K562 (cell line): ENCODE measurements at regions not wholly inside any gene's neighbourhood (a gene's known extent, or its start where the extent isn't known, plus 50 kb on each side); places are given as distances from the start of the nearest gene placed in this dataset.

ENCODE experiments used
- ATAC-seq: fragments of 200-7000 bp; cut with Tn5 transposase; 3 replicates; pipeline ENCODE4 v1.9.1; 2020; ENCODE audit warnings: moderate library complexity
- BruUV-seq: library from RNA; stranded (reverse); fragments of 400-500 nt; replicated peaks from 2 replicates; lab custom pipeline; 2021; lab: Mats Ljungman, UMichigan
- CTCF ChIA-PET: fragments of 300-600 bp; formaldehyde crosslinking; extraction: SDS; loops from one replicate; lab custom pipeline; 2021; ENCODE audit warnings: low intra/inter-chr PET ratio; lab: Yijun Ruan, JAX
- POLR2A ChIA-PET: fragments of 300-600, 350-650 bp; sonication (Branson Sonifier 250); formaldehyde crosslinking; extraction: SDS; loops from one replicate; lab custom pipeline; 2021; ENCODE audit warnings: antibody characterized with exemption, inconsistent platforms; lab: Yijun Ruan, JAX
- DNase-seq, 4 experiments: peaks; one replicate each; pipeline versions ENCODE4 v3.0.0 to v3.0.0-alpha.2; 2011 to 2018; ENCODE audit warnings: low spot score in 3 of 4, mixed read lengths in 3 of 4; ENCODE audit errors: extremely low read depth in 1 of 4
- FAIRE-seq: peaks from 2 replicates; lab custom pipeline; 2011; peaks lifted over from hg19 to GRCh38; lab: Jason Lieb, UNC
- H2AFZ ChIP-seq: 2 replicates; pipeline ENCODE4 v1.6.0; 2011; ENCODE audit warnings: low read depth, low read length, control low read depth, inconsistent platforms
- H3K27ac ChIP-seq: fragments of 200-600 bp; 3 replicates; pipeline ENCODE4 v1.8.0; 2011; ENCODE audit warnings: low read depth, mild to moderate bottlenecking, control low read depth, inconsistent platforms, low read length, moderate library complexity, mixed read lengths; ENCODE audit errors: extremely low read depth
- H3K27me3 ChIP-seq, 2 experiments: fragments of 300-600 bp in 1 of 2; 2 replicates in 1 of 2; 3 replicates in 1 of 2; pipeline versions ENCODE4 v1.6.0 to v1.8.0; 2011; ENCODE audit warnings: inconsistent platforms in 2 of 2, low read length in 2 of 2, mild to moderate bottlenecking in 1 of 2, mixed read lengths in 1 of 2, moderate library complexity in 1 of 2; ENCODE audit not compliant: control insufficient read depth in 2 of 2, insufficient read depth in 2 of 2
- H3K36me3 ChIP-seq: fragments of 300-600 bp; 3 replicates; pipeline ENCODE4 v1.8.0; 2011; ENCODE audit warnings: mild to moderate bottlenecking, low read length, inconsistent platforms; ENCODE audit not compliant: control insufficient read depth, insufficient read depth
- H3K4me1 ChIP-seq, 2 experiments: fragments of 200-600 bp in 1 of 2; replicated peaks in 1 of 2; 2 replicates in 1 of 2; 3 replicates in 1 of 2; pipeline versions ENCODE4 v1.5.1 to v1.8.0; 2011; ENCODE audit warnings: inconsistent platforms in 2 of 2, low read length in 2 of 2, mild to moderate bottlenecking in 1 of 2, mixed read lengths in 1 of 2, moderate library complexity in 1 of 2; ENCODE audit not compliant: control insufficient read depth in 2 of 2, insufficient read depth in 2 of 2
- H3K4me2 ChIP-seq: 2 replicates; pipeline ENCODE4 v1.6.1; 2011; ENCODE audit warnings: low read length, control low read depth, inconsistent platforms, mixed read lengths; ENCODE audit not compliant: insufficient read depth
- H3K4me3 ChIP-seq: fragments of 200-600 bp; sonication (generic), shearing (Covaris generic); 2 replicates; pipeline ENCODE4 v1.5.1; 2016; ENCODE audit warnings: control low read depth, inconsistent platforms
- H3K79me2 ChIP-seq: fragments of 200-600 bp; 3 replicates; pipeline ENCODE4 v1.8.0; 2011; ENCODE audit warnings: low read length, inconsistent platforms; ENCODE audit not compliant: control insufficient read depth, insufficient read depth
- H3K9ac ChIP-seq, 2 experiments: 2 replicates each; pipeline versions ENCODE4 v1.6.0 to v1.6.1; 2011; ENCODE audit warnings: low read depth in 2 of 2, low read length in 2 of 2, control low read depth in 1 of 2, inconsistent platforms in 1 of 2, mild to moderate bottlenecking in 1 of 2, mixed read lengths in 1 of 2; ENCODE audit not compliant: insufficient read depth in 1 of 2
- H3K9me1 ChIP-seq: one replicate; pipeline ENCODE4 v1.6.0; 2011; ENCODE audit warnings: inconsistent platforms, mild to moderate bottlenecking, low read length, moderate library complexity; ENCODE audit not compliant: control insufficient read depth, insufficient read depth
- H3K9me3 ChIP-seq: replicated peaks from 2 replicates; pipeline ENCODE4 v1.5.1; 2011; ENCODE audit warnings: low read depth, low read length, inconsistent platforms; ENCODE audit not compliant: control insufficient read depth, insufficient read depth
- H4K20me1 ChIP-seq: replicated peaks from 2 replicates; pipeline ENCODE4 v1.6.1; 2011; ENCODE audit warnings: low read length, inconsistent platforms, mixed read lengths; ENCODE audit not compliant: control insufficient read depth, insufficient read depth
- CBX8 ChIP-seq: fragments of 200-600 bp; sonication (generic); IDR thresholded peaks from 2 replicates; pipeline ENCODE4 v1.6.1; 2012; ENCODE audit warnings: borderline replicate concordance, mixed run types, low read depth, mild to moderate bottlenecking, moderate library complexity, mixed read lengths, low read length, control low read depth, inconsistent platforms; ENCODE audit not compliant: poor library complexity, severe bottlenecking; ENCODE audit errors: extremely low read depth
- CTCFL ChIP-seq: IDR thresholded peaks from 2 replicates; pipeline ENCODE4 v1.6.1; 2011; ENCODE audit warnings: borderline replicate concordance, low read depth, mild to moderate bottlenecking, moderate library complexity, low read length; ENCODE audit not compliant: insufficient read depth, poor library complexity, severe bottlenecking
- NUFIP1 ChIP-seq: fragments of 450-650 bp; IDR thresholded peaks from 2 replicates; pipeline ENCODE4 v1.6.1; 2018; ENCODE audit not compliant: partially characterized antibody
- RAD21 ChIP-seq, 2 experiments: fragments of 250-450 bp in 1 of 2; fragments of 450-650 bp in 1 of 2; sonication (Bioruptor Pico) in 1 of 2; formaldehyde crosslinking in 1 of 2; IDR thresholded peaks in 1 of 2; conservative IDR thresholded peaks in 1 of 2; 2 replicates each; pipeline versions ENCODE4 v1.4.0 to v1.8.0; 2020 to 2022; ENCODE audit warnings: mild to moderate bottlenecking in 2 of 2, moderate library complexity in 1 of 2
- RBM17 ChIP-seq: fragments of 200-400 bp; formaldehyde crosslinking; IDR thresholded peaks from 2 replicates; pipeline ENCODE4 v1.6.1; 2017; ENCODE audit warnings: low read depth, mild to moderate bottlenecking, low read length, borderline replicate concordance
- SMC3 ChIP-seq: conservative IDR thresholded peaks from 2 replicates; pipeline ENCODE4 v1.6.1; 2011; ENCODE audit warnings: low read depth, low read length, improper control_type of control experiment; ENCODE audit not compliant: insufficient read depth
- VEZF1 ChIP-seq: fragments of 200-800 bp; sonication (Bioruptor generic); IDR thresholded peaks from 2 replicates; pipeline ENCODE4 v1.6.1; 2017; ENCODE audit warnings: missing genetic modification characterization, missing compliant biosample characterization
- ZBTB9 ChIP-seq: fragments of 450-650 bp; formaldehyde crosslinking; IDR thresholded peaks from 2 replicates; pipeline ENCODE4 v1.4.0; 2020; ENCODE audit warnings: mild to moderate bottlenecking, moderate library complexity
- WGBS: fragments of 100-300 bp; shearing (Covaris generic); methylation state at CpG from one replicate; pipeline ENCODE4 v1.1.6; 2016; ENCODE audit warnings: low coverage, mixed read lengths; ENCODE audit not compliant: insufficient coverage; ENCODE audit errors: missing lambda C conversion rate; 5-methylcytosine and 5-hydroxymethylcytosine counted together
- in situ Hi-C: fragments of 300-500 bp; cut with MboI; formaldehyde crosslinking; loops from 4 replicates; pipeline ENCODE4 v1.15.0; 2018; ENCODE audit warnings: inconsistent platforms, mixed read lengths
- intact Hi-C: fragments of 100-400 bp; cut with micrococcal nuclease; formaldehyde crosslinking; loops from 2 replicates; pipeline ENCODE4 v1.14.2; 2022

GRCh38 chr13:53150568-53150967 lies 122.0 kb downstream of the OLFM4 start (continued):
- TF ChIP-seq NUFIP1 (no peak), CBX8 (no peak), VEZF1 (CRISPR knock-in tag) (no peak)
- TF ChIP-seq, all 486 proteins: peak for 0

- peak; percentile 38 to 54 (median 47) for DNase-seq
- FAIRE-seq, result peak; percentile 73
- in situ Hi-C loops (loop anchor here (25.0 kb wide), 1 partner anchor 539 kb away; no protein-coding TSS in a partner anchor), intact Hi-C loops (loop anchor here (5.0 kb wide), 1 partner anchor 544 kb away; no protein-coding TSS in a partner anchor)
- Histone ChIP-seq H3K4me3 (no peak overlapping the region), H3K27ac (no peak overlapping the region), H3K4me2 (no peak overlapping the region), H4K20me1 (no peaks in the 10 kb centered on the region), H3K36me3 (no peaks in the 10 kb centered on the region), H3K9me3 (no peaks in the 10 kb centered on the region), H3K79me2 (no peaks in the 10 kb centered on the region), H3K9ac (no peak overlapping the region), H3K4me1 (no peaks in the 10 kb centered on the region), H2AFZ (no peak overlapping the region), H3K27me3 (no peaks in the 10 kb centered on the region), H3K9me1 (no peaks in the 10 kb centered on the region)
- ATAC-seq, result peak; percentile 82
- no TSS peak for BruUV-seq
- WGBS, result 0% methylated on average over 5 of the region's 5 CpGs
- ChIA-PET CTCF (interaction anchor here (0.6 to 0.9 kb wide), 2 partner anchors 341 to 542 kb away, joined by 3 to 4 read pairs; no protein-coding TSS in a partner anchor), POLR2A (interaction anchor here (0.6 kb wide), 1 partner anchor 196 kb away, joined by 4 read pairs; no protein-coding TSS in a partner anchor)
- no peak for TF ChIP-seq ZBTB9 (CRISPR knock-in tag)
- TF ChIP-seq SMC3, result 0 out of 2 replicates have a peak, but pooled peaks have one; percentile 16
- TF ChIP-seq RBM17, result no peak
- TF ChIP-seq CTCFL, result peak; percentile 6
- peak; percentile 35 to 59; a peak in 3 of 4 replicates for TF ChIP-seq RAD21 (CRISPR knock-in tag; conservative IDR thresholded peaks at IDR 0.05 in 1 of 2, IDR thresholded peaks at IDR 0.05 in 1 of 2)
Measured at GRCh38 chr13:53151336-53152056, 122.9 kb downstream of the OLFM4 start.
